Muscle layer of colon (tissue), 2 donors: ENCODE measurements at regions not wholly inside any gene's neighbourhood (a gene's known extent, or its start where the extent isn't known, plus 50 kb on each side); places are given as distances from the start of the nearest gene placed in this dataset.

Source experiments
- H3K27ac ChIP-seq: one replicate; pipeline ENCODE4 v1.7.0; 2013; ENCODE audit warnings: low read depth, mild to moderate bottlenecking, low read length, moderate library complexity
- H3K27me3 ChIP-seq, 2 donors: one replicate each; pipeline ENCODE4 v1.7.0; 2013; ENCODE audit warnings: low read length in 2 of 2, mild to moderate bottlenecking in 2 of 2; ENCODE audit not compliant: insufficient read depth in 2 of 2, control insufficient read depth in 1 of 2
- H3K36me3 ChIP-seq: one replicate; pipeline ENCODE4 v1.7.0; 2013; ENCODE audit warnings: mild to moderate bottlenecking, low read length; ENCODE audit not compliant: insufficient read depth
- H3K4me1 ChIP-seq: one replicate; pipeline ENCODE4 v1.7.0; 2013; ENCODE audit warnings: mild to moderate bottlenecking, low read length; ENCODE audit not compliant: insufficient read depth
- H3K4me3 ChIP-seq, 2 donors: one replicate each; pipeline ENCODE4 v1.7.0; 2013; ENCODE audit warnings: low read length in 2 of 2, low read depth in 1 of 2, mild to moderate bottlenecking in 1 of 2, moderate library complexity in 1 of 2
- H3K9ac ChIP-seq: one replicate; pipeline ENCODE4 v1.7.0; 2013; ENCODE audit warnings: low read length
- H3K9me3 ChIP-seq: one replicate; pipeline ENCODE4 v1.7.0; 2013; ENCODE audit warnings: mild to moderate bottlenecking, low read length
- donor health status: abdominal sarcoma.
- donor health status: Adenocarcinoma of cecum.

DNA sequence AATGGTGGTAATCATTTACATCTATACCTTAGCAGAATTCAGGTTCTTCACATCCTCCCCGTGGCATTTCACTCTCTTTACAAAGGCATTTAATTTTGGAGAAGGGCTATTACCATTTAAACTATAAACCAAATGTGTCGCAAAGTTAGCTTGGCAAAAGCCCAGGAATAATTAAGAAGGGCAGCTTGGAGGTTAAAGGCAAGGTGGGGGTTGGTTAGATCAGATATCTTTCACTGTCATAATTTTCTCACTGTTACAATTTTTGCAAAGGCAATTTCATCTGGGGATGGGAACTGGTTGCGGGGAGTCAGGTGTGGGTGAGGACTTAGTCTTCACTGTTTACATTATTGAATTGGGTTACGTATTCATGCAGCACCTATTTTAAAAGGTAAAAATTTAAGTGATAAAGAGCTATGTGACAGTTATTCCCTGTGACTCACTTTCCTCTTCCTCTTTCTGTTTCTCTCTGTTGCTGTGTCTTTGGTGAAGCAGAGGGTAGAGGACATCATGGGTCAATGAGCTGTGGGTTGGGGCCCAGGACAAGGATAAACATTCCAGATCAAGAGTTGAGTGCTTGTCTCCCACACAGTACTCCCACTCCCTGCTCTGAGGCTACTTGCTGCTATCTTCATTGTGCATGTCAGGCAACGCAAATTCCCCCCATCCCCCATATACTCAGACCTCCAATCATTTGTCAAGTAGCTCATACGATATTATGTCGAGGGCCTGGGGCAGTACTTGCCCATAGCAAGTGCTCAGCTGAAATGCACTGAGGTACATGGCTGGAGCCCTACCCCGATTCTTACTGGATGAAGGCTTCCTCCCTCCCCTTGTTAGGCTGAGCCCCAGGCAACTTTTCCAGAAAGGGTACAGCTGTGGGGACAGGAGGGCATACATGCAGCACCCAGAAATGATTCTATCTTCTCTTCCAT lies 223.1 kb upstream of the MYLIP start:
- Histone ChIP-seq H3K4me1 (no peaks in the 10 kb centered on the region), H3K27ac (no peak overlapping the region), H3K4me3 (no peak overlapping the region), H3K9ac (no peak overlapping the region), H3K27me3 (no peaks in the 10 kb centered on the region), H3K9me3 (no peaks in the 10 kb centered on the region), H3K36me3 (no peaks in the 10 kb centered on the region)

DNA sequence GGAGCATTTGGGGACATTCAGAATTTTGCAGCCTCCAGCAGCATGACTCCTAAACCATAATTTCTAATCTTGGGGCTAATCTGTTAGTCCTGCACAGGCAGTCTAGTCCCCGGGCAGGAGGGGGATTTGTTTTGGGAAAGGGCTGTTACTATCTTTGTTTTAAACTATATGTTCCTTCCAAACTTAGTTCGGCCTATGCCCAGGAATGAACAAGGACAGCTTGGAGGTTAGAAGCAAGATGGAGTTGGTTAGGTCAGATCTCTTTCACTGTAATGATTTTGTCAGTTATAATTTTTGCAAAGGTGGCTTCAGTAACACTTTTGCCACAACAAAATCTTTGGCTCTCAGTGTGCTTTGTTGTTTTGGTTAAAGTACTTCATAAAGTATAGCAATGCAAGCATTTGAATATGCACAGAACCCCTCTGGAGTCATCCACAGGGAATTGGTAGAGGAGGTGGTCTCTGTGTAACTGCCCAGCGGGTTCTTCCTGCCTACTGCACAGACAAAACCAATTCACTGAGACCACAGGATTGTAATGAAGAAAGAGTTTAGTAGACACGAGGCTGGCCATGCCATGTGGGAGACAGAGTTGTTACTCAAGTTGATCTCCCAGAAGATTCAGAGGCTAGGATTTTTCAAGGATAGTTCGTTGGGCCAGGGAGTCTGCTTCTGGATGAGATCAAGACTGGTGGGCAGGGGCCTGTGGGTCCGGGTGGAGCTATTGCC lies 224.1 kb upstream of the MYLIP start:
- Histone ChIP-seq H3K36me3 (no peaks in the 10 kb centered on the region), H3K27ac (no peak overlapping the region), H3K4me1 (no peaks in the 10 kb centered on the region), H3K9ac (no peak overlapping the region), H3K9me3 (no peaks in the 10 kb centered on the region), H3K4me3 (no peak overlapping the region), H3K27me3 (no peaks in the 10 kb centered on the region)

DNA sequence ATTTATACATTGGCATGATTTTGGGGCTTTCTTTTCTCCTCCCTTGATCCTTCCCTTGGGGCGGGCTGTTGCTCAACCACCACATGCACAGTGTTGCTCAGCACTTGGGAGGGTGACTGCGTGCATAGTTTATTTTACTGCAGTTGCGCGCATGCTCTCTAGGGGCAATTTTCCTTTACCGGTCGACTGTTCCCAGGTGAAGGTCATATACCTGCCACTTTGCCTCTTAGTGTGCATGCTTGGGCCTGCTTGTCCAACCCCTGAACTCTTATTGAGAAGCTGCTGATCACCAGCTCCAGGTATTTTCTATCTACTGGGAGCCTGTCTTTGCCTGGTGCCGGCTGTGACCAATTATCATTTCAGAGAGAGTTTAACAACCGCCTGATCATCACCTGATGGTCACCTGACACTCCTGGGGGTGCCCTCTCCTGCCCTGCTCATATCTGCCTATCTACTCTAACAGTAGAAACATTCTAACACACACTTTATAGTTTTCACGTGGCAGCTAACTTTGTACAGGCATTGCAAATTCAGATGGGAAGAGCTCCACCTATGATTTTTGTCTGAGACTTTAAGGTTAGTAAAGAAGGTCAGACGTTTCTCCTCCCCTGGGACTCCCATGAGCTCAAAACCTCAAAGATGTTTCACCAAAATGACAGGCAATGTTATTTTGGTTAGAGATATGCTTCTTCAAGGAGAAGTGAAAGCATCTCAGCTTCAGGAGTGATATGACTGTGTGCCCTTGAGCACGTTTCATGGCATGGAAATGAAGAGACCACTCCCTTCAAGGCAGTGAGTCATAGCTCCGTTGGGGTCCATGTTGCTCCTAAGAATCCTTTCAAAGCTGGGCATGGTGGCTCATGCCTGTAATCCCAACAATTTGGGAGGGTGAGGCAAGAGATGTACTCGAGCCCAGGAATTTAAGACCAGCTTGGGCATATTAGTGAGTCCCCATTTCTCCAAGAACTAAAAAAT lies 227.5 kb upstream of the MYLIP start:
- Histone ChIP-seq H3K9ac (no peak overlapping the region), H3K36me3 (no peaks in the 10 kb centered on the region), H3K27ac (no peak overlapping the region), H3K4me3 (no peak overlapping the region), H3K9me3 (no peaks in the 10 kb centered on the region), H3K4me1 (peaks cover 5% of the 10 kb centered on the region), H3K27me3 (no peaks in the 10 kb centered on the region)

DNA sequence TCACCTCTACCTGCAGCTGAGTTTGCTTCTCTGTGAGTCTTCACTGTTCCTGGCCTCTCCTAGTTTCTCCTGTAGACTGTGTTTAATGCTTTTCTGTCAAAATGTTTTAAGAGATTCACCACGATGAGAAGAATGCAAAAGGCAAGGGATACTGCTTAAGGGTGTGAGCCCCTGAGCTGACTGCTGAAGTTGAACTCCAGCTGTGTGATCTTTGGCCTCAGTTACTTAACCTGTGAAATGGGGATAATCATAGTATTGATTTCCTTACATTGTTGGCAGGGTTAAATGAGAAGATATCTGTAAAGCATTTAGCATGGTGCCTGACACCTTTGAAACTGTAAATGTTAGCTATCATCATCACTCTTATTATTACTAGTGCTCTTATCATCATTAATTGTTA lies 230.2 kb upstream of the MYLIP start:
- Histone ChIP-seq H3K9ac (no peak overlapping the region), H3K4me3 (no peak overlapping the region), H3K9me3 (no peaks in the 10 kb centered on the region), H3K27me3 (no peaks in the 10 kb centered on the region), H3K27ac (no peak overlapping the region), H3K36me3 (no peaks in the 10 kb centered on the region), H3K4me1 (peaks cover 5% of the 10 kb centered on the region)

DNA sequence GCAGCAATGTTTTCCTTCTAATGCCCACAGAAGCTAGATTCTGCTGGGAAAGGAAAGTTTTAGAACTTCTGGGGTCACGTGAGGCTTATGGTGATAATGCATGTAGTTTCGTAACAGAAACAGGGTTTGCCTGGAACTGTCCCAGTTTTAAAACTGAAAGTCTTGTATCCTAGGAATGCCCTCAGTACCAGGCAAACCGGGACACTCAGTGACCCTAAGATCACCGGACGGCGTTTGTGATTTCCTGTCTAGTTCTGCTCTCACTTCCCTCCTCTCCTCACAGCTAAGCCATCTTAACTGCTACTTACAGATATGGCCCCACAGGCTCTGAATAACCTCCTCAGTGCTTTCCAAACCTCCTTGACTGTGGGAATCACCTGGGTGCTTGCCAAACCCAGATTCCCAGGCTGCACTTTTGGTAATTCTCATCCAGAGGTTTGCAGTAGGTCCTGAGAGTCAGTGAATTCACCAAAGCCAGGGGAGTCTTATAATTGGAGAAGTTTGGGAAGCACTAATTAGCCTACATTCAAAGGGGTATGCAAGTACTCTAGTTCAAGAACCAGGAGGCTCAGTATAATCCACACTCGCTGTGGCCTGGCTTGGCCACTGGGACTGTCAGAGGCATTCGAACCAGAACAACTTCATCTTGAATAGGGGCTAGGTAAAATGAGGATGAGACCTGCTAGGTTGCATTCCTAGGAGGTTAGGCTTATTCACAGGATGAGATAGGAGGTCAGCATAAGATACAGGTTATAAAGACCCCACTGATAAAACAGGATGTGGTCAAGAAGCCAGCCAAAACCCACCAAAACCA lies 231.6 kb upstream of the MYLIP start:
- no peak overlapping the region for H3K27ac ChIP-seq
- H3K9me3 ChIP-seq = no peaks in the 10 kb centered on the region
- H3K36me3 ChIP-seq = no peaks in the 10 kb centered on the region
- H3K27me3 ChIP-seq = no peaks in the 10 kb centered on the region
- peaks cover 5% of the 10 kb centered on the region for H3K4me1 ChIP-seq
- H3K9ac ChIP-seq = no peak overlapping the region
- H3K4me3 ChIP-seq = peak overlapping the region in 1 of 2 donors; percentile 5

DNA sequence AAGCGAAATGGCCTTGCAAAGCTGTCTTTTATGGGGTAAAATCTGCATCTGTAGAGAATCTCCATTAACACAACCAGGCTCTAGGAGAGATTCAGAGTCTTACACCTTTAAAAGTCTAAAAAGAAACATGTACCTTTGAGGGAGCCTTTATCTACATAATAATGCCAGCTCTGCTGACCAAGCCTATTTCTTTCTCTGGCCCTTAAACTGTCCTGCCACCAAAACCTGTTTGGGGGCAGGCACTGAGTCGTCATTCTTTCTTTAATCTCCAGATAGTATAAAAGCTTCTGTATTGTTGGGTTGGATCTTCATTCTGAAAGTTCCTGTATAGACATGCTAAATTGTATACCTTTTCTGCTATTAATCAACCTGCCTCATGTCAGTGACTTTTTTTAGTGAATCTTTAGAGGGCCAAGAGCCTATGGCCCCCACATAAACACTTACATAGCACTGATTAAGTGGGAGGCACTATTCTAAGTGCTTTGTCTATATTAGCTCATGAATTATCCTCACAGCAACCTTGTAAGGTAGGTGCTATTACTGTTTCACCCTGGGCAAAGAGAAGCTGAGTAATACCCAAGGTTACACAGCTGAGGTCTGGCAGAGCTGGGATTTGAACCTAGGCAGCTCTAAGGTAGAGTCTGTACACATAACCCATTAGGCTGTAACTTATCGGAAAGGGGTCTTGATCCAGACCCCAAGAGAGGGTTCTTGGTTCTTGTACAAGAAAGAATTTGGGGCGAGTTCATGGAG lies 232.3 kb upstream of the DTNBP1 start:
- peaks cover 5% of the 10 kb centered on the region for H3K4me1 ChIP-seq
- H3K27ac ChIP-seq = no peak overlapping the region
- H3K9me3 ChIP-seq = no peaks in the 10 kb centered on the region
- H3K4me3 ChIP-seq = no peak overlapping the region
- no peaks in the 10 kb centered on the region for H3K27me3 ChIP-seq
- no peak overlapping the region for H3K9ac ChIP-seq
- H3K36me3 ChIP-seq = no peaks in the 10 kb centered on the region

DNA sequence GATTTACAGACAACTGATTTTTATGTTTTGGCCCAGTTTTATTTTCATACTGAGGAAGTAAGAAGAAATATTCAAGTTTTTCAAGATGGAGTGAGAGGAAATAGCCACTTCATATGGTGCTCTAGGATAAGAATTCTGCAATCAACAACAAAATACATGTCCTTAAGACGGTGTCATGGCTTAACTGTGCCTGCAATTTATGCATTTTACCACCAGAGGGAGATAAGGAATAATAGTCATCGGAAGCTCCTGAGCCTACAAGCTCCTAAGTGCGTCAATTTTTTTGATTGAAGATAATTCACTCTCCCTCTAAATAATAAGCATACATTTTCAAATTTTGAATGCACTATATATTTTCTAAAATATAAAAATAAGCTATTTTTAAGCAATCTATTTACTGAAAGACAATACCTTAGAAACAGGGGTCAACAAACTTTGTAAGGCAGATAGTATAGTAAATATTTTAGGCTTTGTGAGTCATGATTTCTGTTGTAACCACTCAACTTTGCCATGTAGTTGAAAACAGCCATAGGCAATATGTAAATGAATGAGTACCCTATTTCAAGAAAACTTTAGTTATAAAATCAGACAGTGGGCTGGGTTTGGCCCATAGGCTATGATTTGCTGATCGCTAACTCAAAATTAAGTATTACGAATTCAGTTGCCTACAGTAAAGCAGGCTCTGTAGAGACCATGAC lies 230.9 kb upstream of the DTNBP1 start:
- Histone ChIP-seq H3K36me3 (no peaks in the 10 kb centered on the region), H3K27ac (no peak overlapping the region), H3K9ac (no peak overlapping the region), H3K9me3 (no peaks in the 10 kb centered on the region), H3K4me1 (peaks cover 5% of the 10 kb centered on the region), H3K4me3 (no peak overlapping the region), H3K27me3 (no peaks in the 10 kb centered on the region)

DNA sequence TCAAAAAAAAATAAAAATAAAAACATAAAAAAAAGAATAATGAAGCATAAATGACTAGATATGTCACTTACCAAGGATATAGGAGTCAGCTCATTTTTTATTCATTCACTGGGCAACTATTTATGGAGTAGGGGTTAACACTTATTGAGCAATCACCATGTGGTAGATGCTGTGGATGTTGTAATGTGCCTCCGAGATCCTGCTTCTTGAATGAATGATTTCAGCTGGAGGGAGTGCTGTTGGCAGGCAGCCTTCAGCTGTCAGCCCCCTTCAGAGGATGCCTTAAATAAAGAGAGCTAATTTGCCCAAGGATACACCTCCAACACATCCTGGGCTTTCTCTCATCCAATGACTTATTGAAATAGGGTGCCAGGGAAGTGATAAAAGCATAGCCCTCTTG lies 229.5 kb upstream of the DTNBP1 start:
- H3K9me3 ChIP-seq = no peaks in the 10 kb centered on the region
- H3K27ac ChIP-seq = no peak overlapping the region
- no peaks in the 10 kb centered on the region for H3K27me3 ChIP-seq
- no peaks in the 10 kb centered on the region for H3K36me3 ChIP-seq
- H3K9ac ChIP-seq = no peak overlapping the region
- no peak overlapping the region for H3K4me3 ChIP-seq
- peaks cover 5% of the 10 kb centered on the region for H3K4me1 ChIP-seq

DNA sequence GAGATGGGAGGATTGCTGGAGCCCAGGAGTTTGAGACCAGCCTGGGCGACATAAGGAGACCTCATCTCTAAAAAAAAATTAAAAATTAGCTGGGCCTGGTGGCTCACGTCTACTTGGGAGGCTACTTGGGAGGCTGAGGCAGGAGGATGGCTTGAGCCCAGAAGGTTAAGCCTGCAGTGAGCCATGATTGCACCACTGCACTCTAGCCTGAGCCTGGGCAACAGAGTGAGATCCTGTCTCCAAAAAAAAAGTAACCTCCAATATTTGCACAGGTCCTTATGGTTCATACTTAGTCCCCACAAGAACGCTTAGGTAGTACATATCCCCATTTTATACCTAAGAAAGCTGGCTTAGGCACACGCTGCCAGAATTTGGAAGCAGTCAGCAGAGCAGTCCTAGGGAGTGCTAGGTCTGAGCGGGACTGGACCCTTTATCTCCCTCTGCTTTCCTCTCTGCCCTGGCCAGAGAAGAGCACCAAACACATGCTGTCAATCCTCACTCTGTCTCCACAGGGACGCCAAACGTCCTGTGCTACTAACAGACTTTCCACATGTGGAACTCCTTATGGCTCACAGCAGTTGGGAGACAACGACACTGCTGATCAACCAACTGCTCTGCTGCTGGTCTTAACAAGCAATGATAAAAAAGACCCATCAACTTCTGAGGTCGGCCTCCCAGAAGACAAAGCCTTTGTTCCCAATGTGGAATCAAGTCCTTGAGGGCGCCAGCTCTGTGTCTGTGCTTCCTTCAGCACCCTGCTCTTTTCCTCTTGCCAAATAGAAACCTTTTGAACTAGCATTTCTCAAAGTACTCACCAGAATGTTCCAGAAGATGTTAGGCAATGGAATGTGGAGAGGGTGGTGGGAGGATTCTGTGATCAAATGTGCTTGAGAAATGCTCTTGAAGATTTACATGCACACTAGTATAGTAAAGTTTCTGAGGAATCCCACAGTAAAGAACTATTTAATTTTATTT lies 226.3 kb upstream of the DTNBP1 start:
- Histone ChIP-seq H3K4me1 (no peaks in the 10 kb centered on the region), H3K9ac (no peak overlapping the region), H3K27me3 (no peaks in the 10 kb centered on the region), H3K4me3 (no peak overlapping the region), H3K9me3 (no peaks in the 10 kb centered on the region), H3K27ac (no peak overlapping the region), H3K36me3 (no peaks in the 10 kb centered on the region)
